ENCODE measurements at regions not wholly inside any gene's neighbourhood (a gene's known extent, or its start where the extent isn't known, plus 50 kb on each side); places are given as distances from the start of the nearest gene placed in this dataset.

DNA sequence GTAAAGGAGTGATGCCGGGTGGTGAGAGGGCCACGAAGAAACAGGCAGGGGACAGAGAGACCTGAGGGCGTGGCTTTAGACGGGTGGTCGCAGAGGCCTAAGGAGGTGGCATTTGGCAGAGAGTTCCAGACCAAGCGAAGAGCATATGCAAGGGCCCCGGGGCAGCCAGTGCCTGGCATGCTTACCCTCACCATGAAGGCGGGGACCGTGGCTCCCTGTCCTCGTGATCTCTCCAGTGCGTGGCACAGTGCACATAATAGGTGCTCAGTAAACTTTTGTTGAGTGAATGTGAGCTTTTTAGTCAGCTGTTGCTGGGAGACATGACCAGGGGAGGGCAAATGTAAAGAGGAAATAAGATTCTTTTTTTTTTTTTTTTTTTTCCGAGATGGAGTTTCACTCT, 245.6 kb upstream of the GSE1 start:
- no peak for TF ChIP-seq CTCF (IDR thresholded peaks at IDR 0.05; ENCODE audit: control insufficient read depth, insufficient read depth, low read depth, low read length, missing control alignments)
- no peak overlapping the region for H3K4me3 ChIP-seq (ENCODE audit: control insufficient read depth, low read depth, low read length)
- DNase-seq (ENCODE audit: low read depth), result no peak

DNA sequence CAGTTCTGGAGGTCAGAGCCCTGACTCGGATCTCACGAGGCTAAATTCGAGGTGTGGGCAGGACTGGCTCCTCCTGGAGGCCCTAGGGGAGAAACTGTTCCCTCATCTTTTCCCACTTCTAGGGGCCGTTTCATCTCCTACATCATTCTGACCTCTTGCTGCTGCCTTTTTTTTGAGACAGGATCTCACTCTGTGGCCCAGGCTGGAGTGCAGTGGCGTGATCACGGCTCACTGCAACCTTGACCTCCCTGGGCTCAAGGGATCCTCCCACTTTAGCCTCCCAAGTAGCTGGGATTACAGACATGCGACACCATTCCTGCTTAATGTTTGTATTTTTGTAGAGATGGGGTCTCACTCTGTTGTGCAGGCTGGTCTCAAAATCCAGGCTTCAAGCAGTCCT, 244.1 kb upstream of the GSE1 start:
- no peak for TF ChIP-seq CTCF (IDR thresholded peaks at IDR 0.05; ENCODE audit: control insufficient read depth, insufficient read depth, low read depth, low read length, missing control alignments)
- no peak overlapping the region for H3K4me3 ChIP-seq (ENCODE audit: control insufficient read depth, low read depth, low read length)
- no peak for DNase-seq (ENCODE audit: low read depth)

DNA sequence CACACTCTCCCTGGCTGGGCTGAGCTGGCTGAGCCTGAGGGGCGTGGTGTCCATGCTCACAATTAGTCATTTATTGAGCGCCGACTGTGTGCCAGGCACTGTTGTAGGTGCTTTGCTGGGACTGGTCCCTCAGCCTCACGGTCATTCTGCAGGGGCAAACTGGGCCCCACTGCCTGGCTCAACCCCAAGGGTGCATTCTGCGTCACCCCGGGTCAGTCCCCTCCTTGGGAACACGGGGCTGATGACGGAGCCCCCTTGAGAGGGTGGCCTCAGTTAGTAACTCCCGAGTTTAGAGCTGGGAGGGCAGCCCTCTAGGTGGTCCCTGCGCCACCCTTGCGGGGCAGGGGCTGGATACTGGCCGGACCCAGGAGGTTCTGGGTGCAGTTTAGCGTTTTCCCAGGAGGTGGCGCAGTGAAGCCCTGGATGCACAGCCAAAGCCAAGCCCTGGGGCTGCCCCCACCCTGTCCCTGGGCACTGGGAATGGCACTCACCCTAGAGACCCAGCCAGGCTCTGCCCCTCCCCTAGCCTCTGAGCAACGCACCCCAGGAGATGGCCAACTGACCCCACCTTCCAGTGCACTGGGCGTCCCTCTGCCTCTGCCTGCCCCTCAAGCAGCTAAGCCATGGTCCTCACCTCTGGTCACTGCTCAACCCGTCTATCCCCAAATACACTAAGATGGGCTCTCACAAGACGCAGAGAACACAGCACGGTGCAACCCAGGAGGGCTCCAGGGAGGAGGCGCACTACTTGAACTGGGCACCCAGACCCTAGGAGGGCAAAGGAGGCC, 243.2 kb upstream of the GSE1 start:
- no peak overlapping the region for H3K4me3 ChIP-seq (ENCODE audit: control insufficient read depth, low read depth, low read length)
- DNase-seq (ENCODE audit: low read depth), result no peak
- peak; percentile 83 for TF ChIP-seq CTCF (IDR thresholded peaks at IDR 0.05; ENCODE audit: control insufficient read depth, insufficient read depth, low read depth, low read length, missing control alignments)

- no peak for DNase-seq (ENCODE audit: low read depth)
- no peak for TF ChIP-seq CTCF (IDR thresholded peaks at IDR 0.05; ENCODE audit: control insufficient read depth, insufficient read depth, low read depth, low read length, missing control alignments)
- no peak overlapping the region for H3K4me3 ChIP-seq (ENCODE audit: control insufficient read depth, low read depth, low read length)
These were observed 242.6 kb upstream of the GSE1 start for GRCh38 chr16:85370543-85370880.

DNA sequence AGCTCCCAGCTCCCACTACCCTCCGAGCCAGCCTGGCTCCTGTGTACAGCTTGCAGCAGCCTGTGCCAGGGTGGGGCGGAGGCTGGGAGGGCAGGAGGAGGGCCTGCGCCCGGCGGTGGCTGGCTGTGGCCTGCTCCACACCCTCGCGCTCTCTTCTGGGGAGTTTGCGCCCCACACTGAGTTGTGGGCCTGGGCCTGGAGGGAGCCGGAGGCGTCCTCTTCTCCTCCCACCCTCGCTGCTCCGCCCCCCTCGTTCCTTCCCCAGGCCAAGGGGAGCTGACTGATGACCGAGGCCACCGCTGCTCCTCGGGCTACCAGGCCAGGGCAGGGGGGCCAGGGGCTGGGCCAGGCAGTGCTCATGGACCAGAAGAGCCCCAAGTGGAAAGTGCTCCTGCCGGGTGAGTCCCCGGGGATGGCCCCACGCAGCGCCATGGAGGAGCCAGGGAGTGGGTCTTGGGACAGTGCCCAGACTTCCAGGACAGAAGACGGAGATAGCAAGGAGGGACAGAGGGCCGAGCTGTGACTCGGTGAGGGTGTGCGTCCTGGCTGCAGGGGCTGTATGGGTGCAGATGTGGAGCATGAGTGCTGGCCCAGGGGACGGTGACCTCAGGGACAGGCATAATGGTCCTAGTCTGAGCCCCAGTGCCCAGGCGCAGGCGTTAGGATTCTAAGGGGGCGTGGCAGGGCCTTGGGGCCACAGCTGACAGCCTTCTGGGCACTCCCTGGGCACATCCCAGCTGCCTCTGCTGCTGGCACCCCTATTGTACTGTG, 242.1 kb upstream of the GSE1 start:
- no peak overlapping the region for H3K4me3 ChIP-seq (ENCODE audit: control insufficient read depth, low read depth, low read length)
- TF ChIP-seq CTCF (IDR thresholded peaks at IDR 0.05; ENCODE audit: control insufficient read depth, insufficient read depth, low read depth, low read length, missing control alignments), result no peak
- DNase-seq (ENCODE audit: low read depth), result no peak

GRCh38 chr16:85371948-85372347, 241.2 kb upstream of the GSE1 start:
- DNase-seq (ENCODE audit: low read depth), result no peak
- TF ChIP-seq CTCF (IDR thresholded peaks at IDR 0.05; ENCODE audit: control insufficient read depth, insufficient read depth, low read depth, low read length, missing control alignments), result no peak
- no peak overlapping the region for H3K4me3 ChIP-seq (ENCODE audit: control insufficient read depth, low read depth, low read length)
